Vagina (tissue), 2 donors: ENCODE measurements at regions not wholly inside any gene's neighbourhood (a gene's known extent, or its start where the extent isn't known, plus 50 kb on each side); places are given as distances from the start of the nearest gene placed in this dataset.

Experiments
- POLR2A ChIP-seq, 2 donors: fragments of 450-650 bp; IDR thresholded peaks; one replicate each; pipeline ENCODE4 v1.6.1; 2017; ENCODE audit warnings: antibody characterized with exemption in 2 of 2, mild to moderate bottlenecking in 2 of 2, moderate library complexity in 2 of 2
- POLR2AphosphoS5 ChIP-seq, 2 donors: sonication (generic); formaldehyde crosslinking; IDR thresholded peaks; one replicate each; pipeline ENCODE4 v1.9.0; 2017; ENCODE audit warnings: antibody characterized with exemption in 2 of 2, mild to moderate bottlenecking in 2 of 2, low read depth in 1 of 2; ENCODE audit not compliant: insufficient read depth in 1 of 2
- TF ChIP-seq, protein P1 (sequence below), 3 experiments: fragments of 450-650 bp in 2 of 3; fragments of 200-600 bp in 1 of 3; sonication (generic) in 1 of 3; IDR thresholded peaks; one replicate each; pipeline ENCODE4 v1.5.1; 2017 to 2019; ENCODE audit warnings: antibody characterized with exemption in 3 of 3, mild to moderate bottlenecking in 2 of 3, moderate library complexity in 2 of 3

DNA sequence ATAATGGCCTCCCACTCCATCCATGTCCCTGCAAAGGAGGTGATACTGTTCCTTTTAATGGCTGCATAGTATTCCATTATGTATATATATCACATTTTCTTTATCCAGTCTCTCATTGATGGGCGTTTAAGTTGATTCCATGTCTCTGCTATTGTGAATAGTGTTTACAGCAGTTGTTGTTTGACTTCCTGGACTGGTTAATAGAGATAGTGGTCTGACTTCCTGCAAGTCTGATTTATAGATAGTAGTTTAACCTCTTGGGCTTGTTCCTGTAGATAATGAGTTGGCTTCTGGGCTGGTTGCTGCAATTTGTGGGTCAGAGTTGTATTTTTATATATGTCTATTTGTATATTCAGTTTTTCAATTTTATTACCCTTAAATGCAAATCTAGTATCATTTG is 145.4 kb downstream of the ARL6IP6 start:
- TF ChIP-seq, protein P1, sequence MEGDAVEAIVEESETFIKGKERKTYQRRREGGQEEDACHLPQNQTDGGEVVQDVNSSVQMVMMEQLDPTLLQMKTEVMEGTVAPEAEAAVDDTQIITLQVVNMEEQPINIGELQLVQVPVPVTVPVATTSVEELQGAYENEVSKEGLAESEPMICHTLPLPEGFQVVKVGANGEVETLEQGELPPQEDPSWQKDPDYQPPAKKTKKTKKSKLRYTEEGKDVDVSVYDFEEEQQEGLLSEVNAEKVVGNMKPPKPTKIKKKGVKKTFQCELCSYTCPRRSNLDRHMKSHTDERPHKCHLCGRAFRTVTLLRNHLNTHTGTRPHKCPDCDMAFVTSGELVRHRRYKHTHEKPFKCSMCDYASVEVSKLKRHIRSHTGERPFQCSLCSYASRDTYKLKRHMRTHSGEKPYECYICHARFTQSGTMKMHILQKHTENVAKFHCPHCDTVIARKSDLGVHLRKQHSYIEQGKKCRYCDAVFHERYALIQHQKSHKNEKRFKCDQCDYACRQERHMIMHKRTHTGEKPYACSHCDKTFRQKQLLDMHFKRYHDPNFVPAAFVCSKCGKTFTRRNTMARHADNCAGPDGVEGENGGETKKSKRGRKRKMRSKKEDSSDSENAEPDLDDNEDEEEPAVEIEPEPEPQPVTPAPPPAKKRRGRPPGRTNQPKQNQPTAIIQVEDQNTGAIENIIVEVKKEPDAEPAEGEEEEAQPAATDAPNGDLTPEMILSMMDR (IDR thresholded peaks at IDR 0.05), result no peak
- TF ChIP-seq POLR2A (IDR thresholded peaks at IDR 0.05) (no peak), POLR2AphosphoS5 (IDR thresholded peaks at IDR 0.05; ENCODE audit: insufficient read depth in 1 of 2, low read depth in 1 of 2) (no peak)
